Endodermal cell (in vitro differentiated cells): ENCODE measurements at regions not wholly inside any gene's neighbourhood (a gene's known extent, or its start where the extent isn't known, plus 50 kb on each side); places are given as distances from the start of the nearest gene placed in this dataset.
"Not testable (repeated sequence)": the region's sequence is repeated elsewhere in the genome, so short reads cannot be mapped to it uniquely, and the experiment has no call there.

Source experiments
- DNase-seq: peaks from one replicate; pipeline ENCODE4 v3.0.0-alpha.2; 2017
- H3K27ac ChIP-seq: 2 replicates; pipeline ENCODE4 v1.5.1; 2013; ENCODE audit warnings: mild to moderate bottlenecking, low read depth, low read length, moderate library complexity
- H3K27me3 ChIP-seq: 2 replicates; pipeline ENCODE4 v1.6.1; 2013; ENCODE audit warnings: mild to moderate bottlenecking, low read length, moderate library complexity; ENCODE audit not compliant: insufficient read depth, control insufficient read depth, poor library complexity, severe bottlenecking
- H3K36me3 ChIP-seq: 2 replicates; pipeline ENCODE4 v1.7.0; 2013; ENCODE audit warnings: mild to moderate bottlenecking, low read length, moderate library complexity; ENCODE audit not compliant: control insufficient read depth, insufficient read depth
- H3K4me1 ChIP-seq: one replicate; pipeline ENCODE4 v1.7.0; 2013; ENCODE audit warnings: low read length; ENCODE audit not compliant: control insufficient read depth, insufficient read depth
- H3K4me3 ChIP-seq: 2 replicates; pipeline ENCODE4 v1.5.1; 2013; ENCODE audit warnings: mild to moderate bottlenecking, low read length, moderate library complexity
- H3K9ac ChIP-seq: 2 replicates; pipeline ENCODE4 v1.6.1; 2013; ENCODE audit warnings: mild to moderate bottlenecking, low read length, moderate library complexity; ENCODE audit not compliant: poor library complexity, severe bottlenecking; ENCODE audit errors: extremely low read depth
- H3K9me3 ChIP-seq: 2 replicates; pipeline ENCODE4 v1.6.1; 2013; ENCODE audit warnings: mild to moderate bottlenecking, low read length, moderate library complexity; ENCODE audit not compliant: control insufficient read depth
- H3K27ac Mint-ChIP-seq: 2 replicates; pipeline ENCODE4 v1.8.0; 2020; ENCODE audit warnings: mixed read lengths
- H3K27me3 Mint-ChIP-seq: 2 replicates; pipeline ENCODE4 v1.8.0; 2021; ENCODE audit warnings: mild to moderate bottlenecking, mixed read lengths; ENCODE audit not compliant: insufficient read depth
- H3K36me3 Mint-ChIP-seq: 2 replicates; pipeline ENCODE4 v1.8.0; 2020; ENCODE audit warnings: low read depth, mixed read lengths
- H3K4me1 Mint-ChIP-seq: 2 replicates; pipeline ENCODE4 v1.8.0; 2020; ENCODE audit warnings: mixed read lengths
- H3K4me3 Mint-ChIP-seq: 2 replicates; pipeline ENCODE4 v1.8.0; 2020; ENCODE audit warnings: mild to moderate bottlenecking, moderate library complexity, mixed read lengths
- H3K9me3 Mint-ChIP-seq: 2 replicates; pipeline ENCODE4 v1.8.0; 2020; ENCODE audit warnings: mild to moderate bottlenecking, mixed read lengths
- WGBS, 2 experiments: methylation state at CpG; one replicate each; pipeline versions ENCODE4 v1.1.5 to v1.1.7; 2013; ENCODE audit warnings: missing lambda C conversion rate in 2 of 2, mixed read lengths in 1 of 2; ENCODE audit not compliant: insufficient coverage in 1 of 2, insufficient read length in 1 of 2; 5-methylcytosine and 5-hydroxymethylcytosine counted together
- TF ChIP-seq, protein P1 (sequence below): fragments of 200-600 bp; sonication (generic); conservative IDR thresholded peaks from 2 replicates; pipeline ENCODE4 v1.5.0; 2021; ENCODE audit warnings: antibody characterized with exemption, mild to moderate bottlenecking

DNA sequence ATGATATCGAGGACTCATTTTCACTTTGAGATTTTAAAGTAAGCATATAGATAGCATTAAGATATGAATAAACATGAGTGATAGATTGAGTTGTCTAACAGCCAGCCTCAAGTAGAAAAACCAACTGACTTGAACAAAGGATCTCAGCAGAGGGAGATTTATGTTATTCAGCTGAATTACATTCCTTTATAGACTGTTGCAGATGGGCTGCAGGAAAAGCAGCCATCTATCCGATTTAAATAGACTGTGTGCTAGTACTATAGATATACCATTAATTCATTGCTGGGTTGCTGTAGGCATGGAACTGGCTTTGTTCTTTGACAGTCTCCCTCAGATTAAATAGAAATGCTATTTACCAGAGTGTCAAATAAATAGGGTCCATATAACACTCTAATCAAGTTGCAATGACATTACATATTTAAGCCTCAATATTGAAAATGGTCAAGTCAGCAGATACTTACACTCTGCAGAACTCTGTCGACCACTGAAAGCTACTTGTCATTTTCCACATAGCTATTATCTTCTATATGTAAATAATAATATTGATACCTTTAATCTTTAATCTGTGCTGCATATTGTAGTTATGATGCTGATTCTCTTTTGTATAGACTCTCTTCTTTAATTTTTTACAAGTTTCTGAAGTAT, 750.8 kb downstream of the CENPC start:
- Mint-ChIP-seq H3K9me3 (no peaks in the 10 kb centered on the region), H3K27ac (no peak overlapping the region), H3K27me3 (no peaks in the 10 kb centered on the region), H3K36me3 (no peaks in the 10 kb centered on the region), H3K4me3 (no peak overlapping the region), H3K4me1 (no peaks in the 10 kb centered on the region)
- DNase-seq = no peak
- H3K4me1 ChIP-seq = no peaks in the 10 kb centered on the region
- H3K9ac ChIP-seq = no peak overlapping the region
- no peaks in the 10 kb centered on the region for H3K9me3 ChIP-seq
- H3K36me3 ChIP-seq = no peaks in the 10 kb centered on the region
- H3K4me3 ChIP-seq = no peak overlapping the region
- H3K27ac ChIP-seq = no peak overlapping the region
- TF ChIP-seq, protein P1, sequence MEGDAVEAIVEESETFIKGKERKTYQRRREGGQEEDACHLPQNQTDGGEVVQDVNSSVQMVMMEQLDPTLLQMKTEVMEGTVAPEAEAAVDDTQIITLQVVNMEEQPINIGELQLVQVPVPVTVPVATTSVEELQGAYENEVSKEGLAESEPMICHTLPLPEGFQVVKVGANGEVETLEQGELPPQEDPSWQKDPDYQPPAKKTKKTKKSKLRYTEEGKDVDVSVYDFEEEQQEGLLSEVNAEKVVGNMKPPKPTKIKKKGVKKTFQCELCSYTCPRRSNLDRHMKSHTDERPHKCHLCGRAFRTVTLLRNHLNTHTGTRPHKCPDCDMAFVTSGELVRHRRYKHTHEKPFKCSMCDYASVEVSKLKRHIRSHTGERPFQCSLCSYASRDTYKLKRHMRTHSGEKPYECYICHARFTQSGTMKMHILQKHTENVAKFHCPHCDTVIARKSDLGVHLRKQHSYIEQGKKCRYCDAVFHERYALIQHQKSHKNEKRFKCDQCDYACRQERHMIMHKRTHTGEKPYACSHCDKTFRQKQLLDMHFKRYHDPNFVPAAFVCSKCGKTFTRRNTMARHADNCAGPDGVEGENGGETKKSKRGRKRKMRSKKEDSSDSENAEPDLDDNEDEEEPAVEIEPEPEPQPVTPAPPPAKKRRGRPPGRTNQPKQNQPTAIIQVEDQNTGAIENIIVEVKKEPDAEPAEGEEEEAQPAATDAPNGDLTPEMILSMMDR = no peak
- WGBS, 2 experiments = 90% methylated on average over 3 of the region's 3 CpGs; no CpG with 5 or more reads in 1 of the 2 experiments
- H3K27me3 ChIP-seq = no peaks in the 10 kb centered on the region

DNA sequence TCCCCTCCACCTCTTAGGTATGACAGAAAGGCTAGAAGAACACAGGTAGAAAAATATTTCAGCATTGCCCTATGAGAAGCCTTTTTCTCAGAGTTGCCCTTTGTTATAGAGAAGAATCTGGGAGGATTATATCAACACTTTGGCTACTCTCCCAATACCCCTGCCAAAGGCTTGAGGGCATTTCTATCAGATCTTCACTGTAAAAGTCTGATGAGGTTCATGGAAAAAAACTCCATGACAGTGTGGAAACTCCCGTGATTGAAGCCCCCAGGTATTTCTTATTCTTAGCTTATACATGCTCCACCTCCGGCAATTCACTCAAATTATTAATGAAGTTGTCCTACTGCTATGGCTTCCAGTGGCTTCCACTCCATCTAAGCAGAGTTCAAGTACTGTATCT, 753.6 kb downstream of the CENPC start:
- Histone ChIP-seq H3K4me1 (no peaks in the 10 kb centered on the region), H3K27ac (no peak overlapping the region), H3K9ac (no peak overlapping the region), H3K27me3 (no peaks in the 10 kb centered on the region), H3K36me3 (no peaks in the 10 kb centered on the region), H3K9me3 (no peaks in the 10 kb centered on the region), H3K4me3 (no peak overlapping the region)
- H3K27ac Mint-ChIP-seq = no peak overlapping the region
- H3K36me3 Mint-ChIP-seq = no peaks in the 10 kb centered on the region
- TF ChIP-seq, protein P1 = no peak
- no peaks in the 10 kb centered on the region for H3K4me1 Mint-ChIP-seq
- H3K9me3 Mint-ChIP-seq = no peaks in the 10 kb centered on the region
- WGBS, 2 experiments = 88 to 100% methylated on average over 1 to 2 of the region's 2 CpGs
- H3K27me3 Mint-ChIP-seq = no peaks in the 10 kb centered on the region
- no peak overlapping the region for H3K4me3 Mint-ChIP-seq
- no peak for DNase-seq

DNA sequence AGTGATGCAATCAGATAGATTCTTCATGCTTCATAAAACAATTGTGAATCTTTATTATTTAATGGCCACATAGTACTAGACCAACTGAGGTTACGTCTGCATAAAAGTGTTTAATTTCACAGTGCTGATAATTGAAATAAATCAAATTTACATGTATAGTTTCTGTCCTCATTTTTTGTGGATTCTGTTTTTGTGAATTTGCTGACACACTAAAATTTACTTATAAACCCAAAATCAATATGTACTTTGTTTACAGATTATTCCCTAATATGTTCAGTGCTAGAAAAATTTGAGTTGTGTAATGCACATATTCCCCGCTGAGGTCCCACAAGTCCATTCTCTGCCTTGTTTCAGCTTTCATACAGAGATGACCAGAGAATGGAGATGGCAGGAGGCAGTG, 759.8 kb downstream of the CENPC start:
- H3K27ac Mint-ChIP-seq = no peak overlapping the region
- no peaks in the 10 kb centered on the region for H3K36me3 Mint-ChIP-seq
- Histone ChIP-seq H3K9me3 (no peaks in the 10 kb centered on the region), H3K36me3 (no peaks in the 10 kb centered on the region), H3K27me3 (no peaks in the 10 kb centered on the region), H3K27ac (no peak overlapping the region), H3K4me3 (no peak overlapping the region), H3K9ac (no peak overlapping the region), H3K4me1 (no peaks in the 10 kb centered on the region)
- DNase-seq = no peak
- TF ChIP-seq, protein P1 = no peak
- WGBS, 2 experiments = 88% methylated on average over 2 of the region's 2 CpGs; no CpG with 5 or more reads in 1 of the 2 experiments
- H3K9me3 Mint-ChIP-seq = peaks cover 19% of the 10 kb centered on the region
- no peaks in the 10 kb centered on the region for H3K4me1 Mint-ChIP-seq
- no peaks in the 10 kb centered on the region for H3K27me3 Mint-ChIP-seq
- no peak overlapping the region for H3K4me3 Mint-ChIP-seq

DNA sequence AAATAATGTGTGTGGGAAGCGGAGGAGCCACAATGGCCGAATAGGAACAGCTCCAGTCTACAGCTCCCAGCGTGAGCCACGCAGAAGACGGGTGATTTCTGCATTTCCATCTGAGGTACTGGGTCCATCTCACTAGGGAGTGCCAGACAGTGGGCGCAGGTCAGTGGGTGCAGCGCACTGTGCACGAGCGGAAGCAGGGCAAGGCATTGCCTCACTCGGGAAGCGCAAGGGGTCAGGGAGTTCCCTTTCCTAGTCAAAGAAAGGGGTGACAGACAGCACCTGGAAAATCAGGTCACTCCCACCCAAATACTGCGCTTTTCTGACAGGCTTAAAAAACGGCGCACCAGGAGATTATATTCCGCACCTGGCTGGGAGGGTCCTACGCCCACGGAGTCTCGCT, 762.6 kb downstream of the CENPC start:
- H3K9me3 ChIP-seq, H3K36me3 ChIP-seq, DNase-seq, H3K4me3 ChIP-seq, H3K4me1 Mint-ChIP-seq, H3K4me1 ChIP-seq, H3K27me3 Mint-ChIP-seq, H3K4me3 Mint-ChIP-seq, H3K9ac ChIP-seq, H3K27ac ChIP-seq, H3K27me3 ChIP-seq, H3K36me3 Mint-ChIP-seq, H3K27ac Mint-ChIP-seq: not testable (repeated sequence)
- 94 to 96% methylated on average over 3 to 18 of the region's 18 CpGs for WGBS, 2 experiments
- peaks cover 21% of the 10 kb centered on the region for H3K9me3 Mint-ChIP-seq
